ENCODE measurements at regions not wholly inside any gene's neighbourhood (a gene's known extent, or its start where the extent isn't known, plus 50 kb on each side); places are given as distances from the start of the nearest gene placed in this dataset.

GRCh38 chr4:114265342-114265741 lies 285.9 kb upstream of the ARSJ start:
- no peak for TF ChIP-seq POLR2A (IDR thresholded peaks at IDR 0.05; ENCODE audit: low read depth, low read length)
- no peak for TF ChIP-seq POLR2AphosphoS5 (IDR thresholded peaks at IDR 0.05; ENCODE audit: low read depth, low read length)
- no peak for TF ChIP-seq TAF1 (IDR thresholded peaks at IDR 0.05; ENCODE audit: low read depth, low read length)
- TF ChIP-seq SPI1 (IDR thresholded peaks at IDR 0.05; ENCODE audit: low read depth, low read length) = no peak
- TF ChIP-seq POU2F2 (IDR thresholded peaks at IDR 0.05; ENCODE audit: low read depth, low read length) = no peak
- TF ChIP-seq PAX5 (IDR thresholded peaks at IDR 0.05; ENCODE audit: insufficient read depth, low read length, severe bottlenecking) = no peak

All from GM12891 (cell line).